ENCODE measurements at regions not wholly inside any gene's neighbourhood (a gene's known extent, or its start where the extent isn't known, plus 50 kb on each side); places are given as distances from the start of the nearest gene placed in this dataset.

- Mint-ChIP-seq H3K27ac (ENCODE audit: unreplicated experiment) (no peak overlapping the region), H3K4me3 (ENCODE audit: unreplicated experiment) (no peak overlapping the region), H3K4me1 (ENCODE audit: unreplicated experiment) (no peaks in the 10 kb centered on the region), H3K27me3 (ENCODE audit: unreplicated experiment) (no peaks in the 10 kb centered on the region), H3K36me3 (ENCODE audit: low read depth, unreplicated experiment) (no peaks in the 10 kb centered on the region), H3K9me3 (ENCODE audit: unreplicated experiment) (no peaks in the 10 kb centered on the region)
- DNase-seq (ENCODE audit: low spot score), result no peak
- no peak for TF ChIP-seq CTCF (IDR thresholded peaks at IDR 0.05; ENCODE audit: unreplicated experiment)
Observed at GRCh38 chr12:68094645-68095395, 64.7 kb downstream of the IFNG start.

DNA sequence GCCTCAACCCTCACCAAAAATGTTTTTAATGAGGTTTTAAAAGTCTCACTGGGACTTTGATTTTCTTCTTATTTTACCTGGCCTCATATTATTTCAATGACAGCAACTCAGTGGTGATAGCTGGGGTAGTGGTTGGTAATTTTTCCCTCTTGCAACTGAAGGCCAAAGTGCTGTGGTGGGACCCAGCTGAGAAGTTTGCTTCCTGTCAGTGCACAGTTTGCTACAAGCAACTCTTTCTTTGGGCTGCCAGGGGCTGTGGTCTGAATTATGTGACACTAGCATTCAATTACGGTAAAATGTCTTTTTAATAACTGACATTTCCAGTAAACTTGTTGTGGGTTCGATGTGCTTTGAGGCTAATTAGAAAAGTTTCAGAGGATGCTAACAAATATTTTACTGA lies 65.3 kb downstream of the IFNG start:
- Mint-ChIP-seq H3K4me1 (ENCODE audit: unreplicated experiment) (no peaks in the 10 kb centered on the region), H3K27me3 (ENCODE audit: unreplicated experiment) (no peaks in the 10 kb centered on the region), H3K4me3 (ENCODE audit: unreplicated experiment) (no peak overlapping the region), H3K9me3 (ENCODE audit: unreplicated experiment) (no peaks in the 10 kb centered on the region), H3K27ac (ENCODE audit: unreplicated experiment) (no peak overlapping the region), H3K36me3 (ENCODE audit: low read depth, unreplicated experiment) (no peaks in the 10 kb centered on the region)
- TF ChIP-seq CTCF (IDR thresholded peaks at IDR 0.05; ENCODE audit: unreplicated experiment), result no peak
- no peak for DNase-seq (ENCODE audit: low spot score)

- Mint-ChIP-seq H3K36me3 (ENCODE audit: low read depth, unreplicated experiment) (no peaks in the 10 kb centered on the region), H3K27ac (ENCODE audit: unreplicated experiment) (no peak overlapping the region), H3K27me3 (ENCODE audit: unreplicated experiment) (no peaks in the 10 kb centered on the region), H3K4me3 (ENCODE audit: unreplicated experiment) (no peak overlapping the region), H3K9me3 (ENCODE audit: unreplicated experiment) (no peaks in the 10 kb centered on the region), H3K4me1 (ENCODE audit: unreplicated experiment) (no peaks in the 10 kb centered on the region)
- no peak for DNase-seq (ENCODE audit: low spot score)
- no peak for TF ChIP-seq CTCF (IDR thresholded peaks at IDR 0.05; ENCODE audit: unreplicated experiment)
Observed at GRCh38 chr12:68092976-68093375, 66.6 kb downstream of the IFNG start.

GRCh38 chr12:68089101-68089500 lies 70.4 kb downstream of the IFNG start:
- Mint-ChIP-seq H3K27me3 (ENCODE audit: unreplicated experiment) (no peaks in the 10 kb centered on the region), H3K4me3 (ENCODE audit: unreplicated experiment) (no peak overlapping the region), H3K4me1 (ENCODE audit: unreplicated experiment) (no peaks in the 10 kb centered on the region), H3K36me3 (ENCODE audit: low read depth, unreplicated experiment) (no peaks in the 10 kb centered on the region), H3K9me3 (ENCODE audit: unreplicated experiment) (peaks cover 8% of the 10 kb centered on the region), H3K27ac (ENCODE audit: unreplicated experiment) (no peak overlapping the region)
- DNase-seq (ENCODE audit: low spot score), result no peak
- TF ChIP-seq CTCF (IDR thresholded peaks at IDR 0.05; ENCODE audit: unreplicated experiment), result no peak

- no peak for TF ChIP-seq CTCF (IDR thresholded peaks at IDR 0.05; ENCODE audit: unreplicated experiment)
- DNase-seq (ENCODE audit: low spot score), result no peak
- no peaks in the 10 kb centered on the region for H3K27me3 Mint-ChIP-seq (ENCODE audit: unreplicated experiment)
- H3K9me3 Mint-ChIP-seq (ENCODE audit: unreplicated experiment), result peaks cover 8% of the 10 kb centered on the region
- H3K4me3 Mint-ChIP-seq (ENCODE audit: unreplicated experiment), result no peak overlapping the region
- H3K36me3 Mint-ChIP-seq (ENCODE audit: low read depth, unreplicated experiment), result peaks cover 5% of the 10 kb centered on the region
- H3K27ac Mint-ChIP-seq (ENCODE audit: unreplicated experiment), result no peak overlapping the region
- H3K4me1 Mint-ChIP-seq (ENCODE audit: unreplicated experiment), result no peaks in the 10 kb centered on the region
Observed at GRCh38 chr12:68086019-68086603, 73.4 kb downstream of the IFNG start.
